C4-2B (cell line): ENCODE measurements at regions not wholly inside any gene's neighbourhood (a gene's known extent, or its start where the extent isn't known, plus 50 kb on each side); places are given as distances from the start of the nearest gene placed in this dataset.

Experiments
- CTCF ChIP-seq: fragments of 450-650 bp; conservative IDR thresholded peaks from 2 replicates; pipeline ENCODE4 v1.5.1; 2017; ENCODE audit warnings: mild to moderate bottlenecking
- ZFX ChIP-seq: fragments of 450-650 bp; IDR thresholded peaks from 2 replicates; pipeline ENCODE4 v1.6.1; 2017

- TF ChIP-seq CTCF: no peak
- no peak for TF ChIP-seq ZFX
These were observed 97.6 kb upstream of the MAML3 start for GRCh38 chr4:140251571-140251970.
